ENCODE measurements at regions not wholly inside any gene's neighbourhood (a gene's known extent, or its start where the extent isn't known, plus 50 kb on each side); places are given as distances from the start of the nearest gene placed in this dataset.

GRCh38 chr6:114762145-114762544 is 419.3 kb upstream of the HS3ST5 start:
- no peak for DNase-seq (ENCODE audit: low read depth, low spot score)
- ChIA-PET POLR2A (no interaction called here), CTCF (no interaction called here)
- Histone ChIP-seq H3K4me3 (ENCODE audit: low read depth in 2 of 2, low read length in 2 of 2) (no peak overlapping the region), H3K27me3 (ENCODE audit: control insufficient read depth, insufficient read depth, low read length) (no peaks in the 10 kb centered on the region), H3K36me3 (ENCODE audit: control insufficient read depth, insufficient read depth, low read length) (no peaks in the 10 kb centered on the region), H3K9me3 (ENCODE audit: control insufficient read depth, insufficient read depth, low read depth, low read length) (0 out of 2 replicates have a peak, but pooled peaks cover 4% of the 10 kb centered on the region), H3K27ac (ENCODE audit: low read length) (no peak overlapping the region), H3K4me1 (ENCODE audit: control insufficient read depth, insufficient read depth, low read length) (no peaks in the 10 kb centered on the region)
- TF ChIP-seq TCF7L2 (IDR thresholded peaks at IDR 0.05; ENCODE audit: low read depth, low read length) (no peak), REST (IDR thresholded peaks at IDR 0.05; ENCODE audit: insufficient read depth in 1 of 2, low read depth in 2 of 2, low read length in 1 of 2) (no peak), SIN3A (IDR thresholded peaks at IDR 0.05; ENCODE audit: borderline replicate concordance, insufficient read depth, low read depth, low read length) (no peak), POLR2AphosphoS5 (IDR thresholded peaks at IDR 0.05; ENCODE audit: low read depth, low read length) (no peak)
- TF ChIP-seq, protein P1, sequence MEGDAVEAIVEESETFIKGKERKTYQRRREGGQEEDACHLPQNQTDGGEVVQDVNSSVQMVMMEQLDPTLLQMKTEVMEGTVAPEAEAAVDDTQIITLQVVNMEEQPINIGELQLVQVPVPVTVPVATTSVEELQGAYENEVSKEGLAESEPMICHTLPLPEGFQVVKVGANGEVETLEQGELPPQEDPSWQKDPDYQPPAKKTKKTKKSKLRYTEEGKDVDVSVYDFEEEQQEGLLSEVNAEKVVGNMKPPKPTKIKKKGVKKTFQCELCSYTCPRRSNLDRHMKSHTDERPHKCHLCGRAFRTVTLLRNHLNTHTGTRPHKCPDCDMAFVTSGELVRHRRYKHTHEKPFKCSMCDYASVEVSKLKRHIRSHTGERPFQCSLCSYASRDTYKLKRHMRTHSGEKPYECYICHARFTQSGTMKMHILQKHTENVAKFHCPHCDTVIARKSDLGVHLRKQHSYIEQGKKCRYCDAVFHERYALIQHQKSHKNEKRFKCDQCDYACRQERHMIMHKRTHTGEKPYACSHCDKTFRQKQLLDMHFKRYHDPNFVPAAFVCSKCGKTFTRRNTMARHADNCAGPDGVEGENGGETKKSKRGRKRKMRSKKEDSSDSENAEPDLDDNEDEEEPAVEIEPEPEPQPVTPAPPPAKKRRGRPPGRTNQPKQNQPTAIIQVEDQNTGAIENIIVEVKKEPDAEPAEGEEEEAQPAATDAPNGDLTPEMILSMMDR (IDR thresholded peaks at IDR 0.05), result no peak
- ATAC-seq, result no peak
- BruUV-seq (replicated peaks), result no TSS peak
- intact Hi-C loops (cut with micrococcal nuclease; ENCODE audit: unreplicated experiment), result no loop called here
- in situ Hi-C loops (cut with HindIII; ENCODE audit: low pct_unique_long_range_greater_than_20kb, low sequenced_read_pairs), result no loop called here

DNA sequence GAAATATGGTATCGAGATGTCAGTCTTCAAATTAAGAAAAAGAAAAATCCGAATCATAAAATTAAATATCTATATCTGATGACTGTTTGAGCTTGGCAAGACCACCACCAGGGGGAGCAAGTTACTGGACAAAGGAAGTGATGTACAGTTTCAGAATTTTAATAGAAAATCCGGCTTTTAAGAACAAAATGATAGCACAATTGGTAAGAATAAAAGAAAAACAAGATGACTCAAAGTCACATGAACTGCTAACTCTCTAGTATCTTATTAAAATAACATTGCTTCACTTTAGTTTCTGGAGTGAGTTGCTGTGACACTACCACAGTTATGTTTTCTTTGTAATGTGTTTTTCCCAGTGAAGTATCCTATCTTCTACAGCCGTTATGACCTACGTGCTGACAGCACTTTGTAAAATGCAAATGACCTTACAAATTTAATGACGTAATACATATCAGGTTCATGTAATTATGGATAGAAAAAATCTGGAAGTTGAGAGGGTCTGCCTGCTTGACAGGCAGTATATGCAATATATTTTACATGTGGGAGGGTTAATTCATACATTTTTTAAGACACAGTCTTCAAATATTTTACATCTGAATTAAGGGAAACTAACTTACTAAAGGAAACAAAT is 405.3 kb upstream of the HS3ST5 start:
- intact Hi-C loops (cut with micrococcal nuclease; ENCODE audit: unreplicated experiment), result loop anchor here (1.0 kb wide), 1 partner anchor 1148 kb away; no protein-coding TSS in a partner anchor
- peak; percentile 8 for DNase-seq (ENCODE audit: low read depth, low spot score)
- H3K9me3 ChIP-seq (ENCODE audit: control insufficient read depth, insufficient read depth, low read depth, low read length), result no peaks in the 10 kb centered on the region
- no TSS peak for BruUV-seq (replicated peaks)
- ATAC-seq, result no peak
- H3K36me3 ChIP-seq (ENCODE audit: control insufficient read depth, insufficient read depth, low read length), result no peaks in the 10 kb centered on the region
- no peaks in the 10 kb centered on the region for H3K27me3 ChIP-seq (ENCODE audit: control insufficient read depth, insufficient read depth, low read length)
- TF ChIP-seq TCF7L2 (IDR thresholded peaks at IDR 0.05; ENCODE audit: low read depth, low read length), result no peak
- no peak for TF ChIP-seq REST (IDR thresholded peaks at IDR 0.05; ENCODE audit: insufficient read depth in 1 of 2, low read depth in 2 of 2, low read length in 1 of 2)
- no peak for TF ChIP-seq POLR2AphosphoS5 (IDR thresholded peaks at IDR 0.05; ENCODE audit: low read depth, low read length)
- TF ChIP-seq, protein P1 (IDR thresholded peaks at IDR 0.05), result peak; percentile 79; the same call in 1 of the 2 replicates
- no peak overlapping the region for H3K27ac ChIP-seq (ENCODE audit: low read length)
- ChIA-PET POLR2A (no interaction called here), CTCF (no interaction called here)
- in situ Hi-C loops (cut with HindIII; ENCODE audit: low pct_unique_long_range_greater_than_20kb, low sequenced_read_pairs), result no loop called here
- no peaks in the 10 kb centered on the region for H3K4me1 ChIP-seq (ENCODE audit: control insufficient read depth, insufficient read depth, low read length)
- no peak overlapping the region for H3K4me3 ChIP-seq (ENCODE audit: low read depth in 2 of 2, low read length in 2 of 2)
